H1 (cell line): ENCODE measurements at regions not wholly inside any gene's neighbourhood (a gene's known extent, or its start where the extent isn't known, plus 50 kb on each side); places are given as distances from the start of the nearest gene placed in this dataset.

Source experiments
- CHD7 ChIP-seq: fragments of 300-600 bp; sonication (generic); IDR thresholded peaks from 2 replicates; pipeline ENCODE4 v1.7.1; 2012; ENCODE audit warnings: low read length, moderate library complexity, mild to moderate bottlenecking, inconsistent platforms; ENCODE audit not compliant: insufficient replicate concordance
- CREB1 ChIP-seq: IDR thresholded peaks from 2 replicates; pipeline ENCODE4 v1.6.1; 2012; ENCODE audit warnings: inconsistent platforms
- GABPA ChIP-seq: IDR thresholded peaks from 2 replicates; pipeline ENCODE4 v1.6.1; 2011; ENCODE audit warnings: mild to moderate bottlenecking, low read length, moderate library complexity, borderline replicate concordance; ENCODE audit not compliant: insufficient read depth
- TF ChIP-seq, protein P1 (sequence below), 3 experiments: IDR thresholded peaks; 1 replicate in 2 of 3; 2 replicates in 1 of 3; pipeline versions ENCODE4 v1.5.1 to v1.6.1; 2011; ENCODE audit warnings: low read length in 3 of 3, mild to moderate bottlenecking in 3 of 3, inconsistent platforms in 2 of 3, low read depth in 1 of 3, moderate library complexity in 1 of 3; ENCODE audit not compliant: insufficient read depth in 1 of 3; ENCODE audit errors: control extremely low read depth in 1 of 3

- TF ChIP-seq CHD7 (no peak), GABPA (no peak), CREB1 (no peak)
- TF ChIP-seq, protein P1, sequence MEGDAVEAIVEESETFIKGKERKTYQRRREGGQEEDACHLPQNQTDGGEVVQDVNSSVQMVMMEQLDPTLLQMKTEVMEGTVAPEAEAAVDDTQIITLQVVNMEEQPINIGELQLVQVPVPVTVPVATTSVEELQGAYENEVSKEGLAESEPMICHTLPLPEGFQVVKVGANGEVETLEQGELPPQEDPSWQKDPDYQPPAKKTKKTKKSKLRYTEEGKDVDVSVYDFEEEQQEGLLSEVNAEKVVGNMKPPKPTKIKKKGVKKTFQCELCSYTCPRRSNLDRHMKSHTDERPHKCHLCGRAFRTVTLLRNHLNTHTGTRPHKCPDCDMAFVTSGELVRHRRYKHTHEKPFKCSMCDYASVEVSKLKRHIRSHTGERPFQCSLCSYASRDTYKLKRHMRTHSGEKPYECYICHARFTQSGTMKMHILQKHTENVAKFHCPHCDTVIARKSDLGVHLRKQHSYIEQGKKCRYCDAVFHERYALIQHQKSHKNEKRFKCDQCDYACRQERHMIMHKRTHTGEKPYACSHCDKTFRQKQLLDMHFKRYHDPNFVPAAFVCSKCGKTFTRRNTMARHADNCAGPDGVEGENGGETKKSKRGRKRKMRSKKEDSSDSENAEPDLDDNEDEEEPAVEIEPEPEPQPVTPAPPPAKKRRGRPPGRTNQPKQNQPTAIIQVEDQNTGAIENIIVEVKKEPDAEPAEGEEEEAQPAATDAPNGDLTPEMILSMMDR (IDR thresholded peaks at IDR 0.05; ENCODE audit: control extremely low read depth in 1 of 3, insufficient read depth in 1 of 3, low read depth in 1 of 3, low read length in 3 of 3) = no peak
Observed at GRCh38 chr2:120973196-120973595, 237.5 kb downstream of the GLI2 start (continued).
